ENCODE measurements at regions not wholly inside any gene's neighbourhood (a gene's known extent, or its start where the extent isn't known, plus 50 kb on each side); places are given as distances from the start of the nearest gene placed in this dataset.

- TF ChIP-seq POLR2A (IDR thresholded peaks at IDR 0.05): no peak
- TF ChIP-seq EP300 (IDR thresholded peaks at IDR 0.05): no peak
Measured at GRCh38 chr1:82565146-82565545, 764.4 kb downstream of the ADGRL2 start.
